ENCODE measurements at regions not wholly inside any gene's neighbourhood (a gene's known extent, or its start where the extent isn't known, plus 50 kb on each side); places are given as distances from the start of the nearest gene placed in this dataset.

DNA sequence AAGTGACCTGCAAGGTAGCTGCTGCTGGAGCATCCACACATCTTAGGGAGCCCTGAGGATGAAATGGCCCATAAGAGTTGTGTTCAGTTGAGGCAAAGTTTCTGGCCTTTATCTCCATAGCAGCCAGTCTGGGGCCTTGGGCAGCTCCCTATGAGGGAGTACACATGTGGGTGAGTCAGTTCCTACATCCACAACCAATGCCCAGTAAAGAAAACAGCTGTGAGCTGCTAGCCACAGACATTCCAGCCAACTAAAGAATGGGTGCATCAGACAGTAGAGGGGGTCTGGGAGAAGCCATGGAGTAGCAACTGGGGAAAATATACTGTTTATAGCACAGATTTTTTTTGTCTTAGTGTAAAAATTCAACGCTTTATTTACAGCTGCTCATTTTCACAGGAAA is 720.7 kb downstream of the TLE1 start:
- no peak for DNase-seq (ENCODE audit: low spot score)
- no peaks in the 10 kb centered on the region for H3K9me3 Mint-ChIP-seq (ENCODE audit: low read depth)
- peaks cover 5% of the 10 kb centered on the region for H3K4me1 Mint-ChIP-seq (ENCODE audit: low read depth)
- no peak overlapping the region for H3K27ac Mint-ChIP-seq (ENCODE audit: unreplicated experiment)
- H3K27me3 Mint-ChIP-seq (ENCODE audit: low read depth), result no peaks in the 10 kb centered on the region
- no peak overlapping the region for H3K4me3 Mint-ChIP-seq (ENCODE audit: unreplicated experiment)
- TF ChIP-seq, protein P1, sequence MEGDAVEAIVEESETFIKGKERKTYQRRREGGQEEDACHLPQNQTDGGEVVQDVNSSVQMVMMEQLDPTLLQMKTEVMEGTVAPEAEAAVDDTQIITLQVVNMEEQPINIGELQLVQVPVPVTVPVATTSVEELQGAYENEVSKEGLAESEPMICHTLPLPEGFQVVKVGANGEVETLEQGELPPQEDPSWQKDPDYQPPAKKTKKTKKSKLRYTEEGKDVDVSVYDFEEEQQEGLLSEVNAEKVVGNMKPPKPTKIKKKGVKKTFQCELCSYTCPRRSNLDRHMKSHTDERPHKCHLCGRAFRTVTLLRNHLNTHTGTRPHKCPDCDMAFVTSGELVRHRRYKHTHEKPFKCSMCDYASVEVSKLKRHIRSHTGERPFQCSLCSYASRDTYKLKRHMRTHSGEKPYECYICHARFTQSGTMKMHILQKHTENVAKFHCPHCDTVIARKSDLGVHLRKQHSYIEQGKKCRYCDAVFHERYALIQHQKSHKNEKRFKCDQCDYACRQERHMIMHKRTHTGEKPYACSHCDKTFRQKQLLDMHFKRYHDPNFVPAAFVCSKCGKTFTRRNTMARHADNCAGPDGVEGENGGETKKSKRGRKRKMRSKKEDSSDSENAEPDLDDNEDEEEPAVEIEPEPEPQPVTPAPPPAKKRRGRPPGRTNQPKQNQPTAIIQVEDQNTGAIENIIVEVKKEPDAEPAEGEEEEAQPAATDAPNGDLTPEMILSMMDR (IDR thresholded peaks at IDR 0.05), result no peak
- no peaks in the 10 kb centered on the region for H3K36me3 Mint-ChIP-seq (ENCODE audit: low read depth)

DNA sequence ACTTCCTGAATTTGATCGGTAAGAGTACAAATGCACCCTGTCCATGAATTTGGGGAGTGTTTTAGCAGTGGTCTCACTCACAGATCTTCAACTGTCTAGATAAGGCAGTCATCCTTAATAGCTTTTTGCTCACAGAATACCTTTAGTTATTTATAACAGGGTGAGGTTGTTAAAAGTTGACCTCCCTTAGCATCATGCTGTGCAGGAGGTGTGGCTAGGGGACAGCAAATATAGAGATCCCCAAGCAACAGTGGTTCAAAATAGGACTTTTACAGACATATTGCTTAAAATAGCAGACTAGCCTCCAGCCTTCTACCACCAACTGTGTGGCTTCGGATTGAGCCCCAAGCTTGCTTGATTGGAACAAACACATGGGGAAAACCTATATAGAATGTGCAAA is 724.4 kb downstream of the TLE1 start:
- no peak for DNase-seq (ENCODE audit: low spot score)
- H3K36me3 Mint-ChIP-seq (ENCODE audit: low read depth), result no peaks in the 10 kb centered on the region
- TF ChIP-seq, protein P1 (IDR thresholded peaks at IDR 0.05), result no peak
- no peak overlapping the region for H3K4me3 Mint-ChIP-seq (ENCODE audit: unreplicated experiment)
- H3K4me1 Mint-ChIP-seq (ENCODE audit: low read depth), result peaks cover 5% of the 10 kb centered on the region
- no peak overlapping the region for H3K27ac Mint-ChIP-seq (ENCODE audit: unreplicated experiment)
- no peaks in the 10 kb centered on the region for H3K27me3 Mint-ChIP-seq (ENCODE audit: low read depth)
- H3K9me3 Mint-ChIP-seq (ENCODE audit: low read depth), result peaks cover 4% of the 10 kb centered on the region

DNA sequence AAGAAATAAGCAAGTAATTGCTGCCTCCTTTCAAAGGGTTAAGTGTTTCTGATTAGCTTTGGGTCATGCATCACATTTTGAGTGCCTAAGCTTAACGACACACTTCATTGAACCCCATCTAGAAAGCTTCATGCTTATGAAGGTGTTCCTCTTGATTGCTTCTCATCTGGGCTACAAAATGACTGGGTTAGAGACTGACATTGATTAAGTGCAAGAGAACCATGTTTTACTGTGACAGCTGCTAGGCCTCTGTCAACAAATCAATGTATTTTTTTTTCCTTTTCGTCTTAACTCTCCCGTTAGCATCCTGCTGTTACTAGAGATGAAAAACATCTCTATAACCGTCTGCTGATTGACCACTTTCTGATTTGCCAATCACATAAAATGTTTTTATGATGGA is 725.0 kb downstream of the TLE1 start:
- H3K4me1 Mint-ChIP-seq (ENCODE audit: low read depth), result peaks cover 5% of the 10 kb centered on the region
- H3K27ac Mint-ChIP-seq (ENCODE audit: unreplicated experiment), result no peak overlapping the region
- H3K27me3 Mint-ChIP-seq (ENCODE audit: low read depth), result no peaks in the 10 kb centered on the region
- H3K4me3 Mint-ChIP-seq (ENCODE audit: unreplicated experiment), result no peak overlapping the region
- no peak for DNase-seq (ENCODE audit: low spot score)
- no peaks in the 10 kb centered on the region for H3K36me3 Mint-ChIP-seq (ENCODE audit: low read depth)
- TF ChIP-seq, protein P1 (IDR thresholded peaks at IDR 0.05), result no peak
- peaks cover 4% of the 10 kb centered on the region for H3K9me3 Mint-ChIP-seq (ENCODE audit: low read depth)

DNA sequence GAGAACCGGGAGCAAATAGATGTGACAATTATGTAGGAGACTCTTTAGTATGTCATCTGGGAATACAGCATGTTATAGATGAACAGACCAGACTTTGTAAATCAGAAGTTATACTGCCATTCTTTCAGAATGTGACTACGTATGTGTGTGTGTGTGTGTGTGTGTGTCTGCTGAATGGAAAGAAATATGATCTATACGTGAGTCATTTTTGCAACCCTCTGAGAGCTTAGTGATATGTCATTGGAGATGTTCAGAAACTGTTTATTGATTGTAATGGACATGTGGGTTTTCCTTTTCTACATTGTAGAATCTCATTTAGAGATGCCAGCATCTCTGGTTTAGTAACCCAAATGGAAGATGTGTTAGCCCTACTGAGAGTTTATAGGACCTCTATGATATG is 731.5 kb downstream of the TLE1 start:
- DNase-seq (ENCODE audit: low spot score), result no peak
- H3K36me3 Mint-ChIP-seq (ENCODE audit: low read depth), result no peaks in the 10 kb centered on the region
- H3K27me3 Mint-ChIP-seq (ENCODE audit: low read depth), result no peaks in the 10 kb centered on the region
- H3K27ac Mint-ChIP-seq (ENCODE audit: unreplicated experiment), result no peak overlapping the region
- TF ChIP-seq, protein P1 (IDR thresholded peaks at IDR 0.05), result no peak
- H3K4me1 Mint-ChIP-seq (ENCODE audit: low read depth), result no peaks in the 10 kb centered on the region
- peaks cover 4% of the 10 kb centered on the region for H3K9me3 Mint-ChIP-seq (ENCODE audit: low read depth)
- H3K4me3 Mint-ChIP-seq (ENCODE audit: unreplicated experiment), result no peak overlapping the region

DNA sequence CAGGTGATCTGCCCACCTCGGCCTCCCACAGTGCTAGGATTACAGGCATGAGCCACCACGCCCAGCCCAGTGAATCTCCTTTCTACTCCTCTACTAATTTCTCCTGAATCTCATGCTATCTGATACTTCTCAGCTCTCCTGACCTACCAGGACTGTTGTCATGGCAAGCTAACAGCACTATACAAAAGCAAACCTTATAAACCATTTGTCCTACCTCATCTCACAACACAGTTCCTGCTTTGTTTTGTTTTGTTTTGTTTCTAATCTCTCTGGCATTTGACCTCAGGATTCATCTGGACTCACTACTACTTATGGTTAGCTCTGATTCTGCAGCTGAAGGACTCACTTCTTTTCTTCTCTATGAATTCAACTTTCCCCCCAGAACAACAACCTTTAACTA is 734.8 kb downstream of the TLE1 start:
- no peak for DNase-seq (ENCODE audit: low spot score)
- Mint-ChIP-seq H3K4me1 (ENCODE audit: low read depth) (no peaks in the 10 kb centered on the region), H3K36me3 (ENCODE audit: low read depth) (no peaks in the 10 kb centered on the region), H3K4me3 (ENCODE audit: unreplicated experiment) (no peak overlapping the region), H3K27ac (ENCODE audit: unreplicated experiment) (no peak overlapping the region), H3K27me3 (ENCODE audit: low read depth) (no peaks in the 10 kb centered on the region), H3K9me3 (ENCODE audit: low read depth) (no peaks in the 10 kb centered on the region)
- TF ChIP-seq, protein P1 (IDR thresholded peaks at IDR 0.05), result no peak

All from chondrocyte (in vitro differentiated cells).